Thyroid gland (tissue), 4 donors: ENCODE measurements at regions not wholly inside any gene's neighbourhood (a gene's known extent, or its start where the extent isn't known, plus 50 kb on each side); places are given as distances from the start of the nearest gene placed in this dataset.
"Not testable (repeated sequence)": the region's sequence is repeated elsewhere in the genome, so short reads cannot be mapped to it uniquely, and the experiment has no call there.

Experiments used
- POLR2A ChIP-seq, 2 donors: fragments of 450-650 bp; IDR thresholded peaks; one replicate each; pipeline ENCODE4 v1.6.1; 2017; ENCODE audit warnings: antibody characterized with exemption in 2 of 2, mild to moderate bottlenecking in 2 of 2, moderate library complexity in 1 of 2
- TF ChIP-seq, protein P1 (sequence below), 6 experiments: fragments of 200-600 bp in 3 of 6; fragments of 450-650 bp in 3 of 6; sonication (generic) in 3 of 6; IDR thresholded peaks; one replicate each; pipeline ENCODE4 v1.5.1; 2016 to 2019; ENCODE audit warnings: antibody characterized with exemption in 6 of 6, mild to moderate bottlenecking in 2 of 6, inconsistent platforms in 1 of 6, moderate library complexity in 1 of 6

DNA sequence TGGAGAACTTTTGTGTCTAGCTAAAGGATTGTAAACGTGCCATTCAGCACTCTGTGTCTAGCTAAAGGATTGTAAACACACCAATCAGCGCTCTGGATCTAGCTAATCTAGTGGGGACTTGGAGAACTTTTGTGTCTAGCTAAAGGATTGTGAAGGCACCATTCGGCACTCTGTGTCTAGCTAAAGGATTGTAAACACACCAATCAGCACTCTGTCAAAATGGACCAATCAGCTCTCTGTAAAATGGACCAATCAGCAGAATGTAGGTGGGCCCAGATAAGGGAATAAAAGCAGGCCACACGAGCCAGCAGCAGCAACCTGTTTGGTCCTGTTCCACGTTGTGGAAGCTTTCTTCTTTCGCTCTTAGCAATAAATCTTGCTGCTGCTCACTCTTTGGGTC is 98.4 kb upstream of the UBASH3B start:
- TF ChIP-seq POLR2A (IDR thresholded peaks at IDR 0.05): not testable (repeated sequence)
- TF ChIP-seq, protein P1, sequence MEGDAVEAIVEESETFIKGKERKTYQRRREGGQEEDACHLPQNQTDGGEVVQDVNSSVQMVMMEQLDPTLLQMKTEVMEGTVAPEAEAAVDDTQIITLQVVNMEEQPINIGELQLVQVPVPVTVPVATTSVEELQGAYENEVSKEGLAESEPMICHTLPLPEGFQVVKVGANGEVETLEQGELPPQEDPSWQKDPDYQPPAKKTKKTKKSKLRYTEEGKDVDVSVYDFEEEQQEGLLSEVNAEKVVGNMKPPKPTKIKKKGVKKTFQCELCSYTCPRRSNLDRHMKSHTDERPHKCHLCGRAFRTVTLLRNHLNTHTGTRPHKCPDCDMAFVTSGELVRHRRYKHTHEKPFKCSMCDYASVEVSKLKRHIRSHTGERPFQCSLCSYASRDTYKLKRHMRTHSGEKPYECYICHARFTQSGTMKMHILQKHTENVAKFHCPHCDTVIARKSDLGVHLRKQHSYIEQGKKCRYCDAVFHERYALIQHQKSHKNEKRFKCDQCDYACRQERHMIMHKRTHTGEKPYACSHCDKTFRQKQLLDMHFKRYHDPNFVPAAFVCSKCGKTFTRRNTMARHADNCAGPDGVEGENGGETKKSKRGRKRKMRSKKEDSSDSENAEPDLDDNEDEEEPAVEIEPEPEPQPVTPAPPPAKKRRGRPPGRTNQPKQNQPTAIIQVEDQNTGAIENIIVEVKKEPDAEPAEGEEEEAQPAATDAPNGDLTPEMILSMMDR (IDR thresholded peaks at IDR 0.05): not testable (repeated sequence)
